H1 (cell line): ENCODE measurements at regions not wholly inside any gene's neighbourhood (a gene's known extent, or its start where the extent isn't known, plus 50 kb on each side); places are given as distances from the start of the nearest gene placed in this dataset.

Experiments
- CTCF ChIA-PET: fragments of 300-600 bp; sonication (Branson Sonifier 250); formaldehyde crosslinking; loops from one replicate; lab custom pipeline; 2021; ENCODE audit not compliant: partially characterized antibody; lab: Charles Lee
- POLR2A ChIA-PET: fragments of 300-600 bp; sonication (Branson Sonifier 250); formaldehyde crosslinking; loops from one replicate; lab custom pipeline; 2021; ENCODE audit warnings: inconsistent platforms; ENCODE audit not compliant: partially characterized antibody; lab: Charles Lee
- DNase-seq, 2 experiments: peaks; one replicate each; pipeline versions ENCODE4 v3.0.0 to v3.0.0-alpha.2; 2010 to 2022; ENCODE audit warnings: low spot score in 2 of 2, low read depth in 1 of 2, mixed read lengths in 1 of 2
- FAIRE-seq: peaks from 2 replicates; lab custom pipeline; 2011; peaks lifted over from hg19 to GRCh38; lab: Jason Lieb, UNC
- H2AFZ ChIP-seq: 2 replicates; pipeline ENCODE4 v1.8.1; 2012; ENCODE audit warnings: low read length, inconsistent platforms
- H2AK5ac ChIP-seq: 2 replicates; pipeline ENCODE4 v1.6.1; 2013; ENCODE audit warnings: low read depth, low read length
- H2BK120ac ChIP-seq: replicated peaks from 2 replicates; pipeline ENCODE3; 2013; ENCODE audit warnings: low read depth, low read length, inconsistent platforms
- H2BK12ac ChIP-seq: 2 replicates; pipeline ENCODE4 v1.6.1; 2013; ENCODE audit warnings: low read depth, low read length
- H2BK15ac ChIP-seq: 2 replicates; pipeline ENCODE4 v1.6.1; 2013; ENCODE audit warnings: low read length
- H2BK20ac ChIP-seq: 2 replicates; pipeline ENCODE4 v1.6.1; 2013; ENCODE audit warnings: low read length
- H2BK5ac ChIP-seq: 2 replicates; pipeline ENCODE4 v1.6.1; 2013; ENCODE audit warnings: low read depth, low read length
- H3K14ac ChIP-seq: 2 replicates; pipeline ENCODE4 v1.6.1; 2013; ENCODE audit warnings: inconsistent platforms; ENCODE audit not compliant: insufficient read length
- H3K18ac ChIP-seq: 2 replicates; pipeline ENCODE4 v1.6.1; 2013; ENCODE audit warnings: low read length; ENCODE audit errors: extremely low read depth
- H3K23ac ChIP-seq: 2 replicates; pipeline ENCODE4 v1.6.1; 2013; ENCODE audit warnings: inconsistent platforms; ENCODE audit not compliant: insufficient read length
- H3K23me2 ChIP-seq: 2 replicates; pipeline ENCODE4 v1.6.1; 2013; ENCODE audit warnings: low read depth, low read length
- H3K27ac ChIP-seq: 2 replicates; pipeline ENCODE4 v1.6.1; 2011; ENCODE audit warnings: low read depth, low read length, inconsistent platforms
- H3K27me3 ChIP-seq, 4 experiments: replicated peaks in 1 of 4; 1 replicate in 1 of 4; 2 replicates in 3 of 4; pipeline versions ENCODE4 v1.6.1 to v1.8.1; 2011 to 2013; ENCODE audit warnings: low read length in 3 of 4, mild to moderate bottlenecking in 3 of 4, inconsistent platforms in 2 of 4, mixed read lengths in 2 of 4, moderate library complexity in 1 of 4; ENCODE audit not compliant: control insufficient read depth in 3 of 4, insufficient read depth in 3 of 4; ENCODE audit errors: extremely low read depth in 1 of 4
- H3K36me3 ChIP-seq, 4 experiments: 2 replicates each; pipeline versions ENCODE4 v1.6.1 to v1.8.1; 2011 to 2013; ENCODE audit warnings: mild to moderate bottlenecking in 4 of 4, low read length in 3 of 4, moderate library complexity in 2 of 4, control low read depth in 1 of 4, inconsistent platforms in 1 of 4; ENCODE audit not compliant: insufficient read depth in 4 of 4, control insufficient read depth in 2 of 4
- H3K4ac ChIP-seq: replicated peaks from 2 replicates; pipeline ENCODE3; 2013; ENCODE audit warnings: low read length, low read depth, mixed read lengths, inconsistent platforms; ENCODE audit not compliant: insufficient read length
- H3K4me1 ChIP-seq, 4 experiments: replicated peaks in 1 of 4; 1 replicate in 1 of 4; 2 replicates in 3 of 4; pipeline versions ENCODE4 v1.6.1 to v1.8.1; 2011 to 2013; ENCODE audit warnings: low read length in 3 of 4, inconsistent platforms in 2 of 4, mixed read lengths in 1 of 4; ENCODE audit not compliant: insufficient read depth in 4 of 4, control insufficient read depth in 3 of 4
- H3K4me2 ChIP-seq, 2 experiments: 2 replicates each; pipeline versions ENCODE4 v1.6.1 to v1.8.1; 2011 to 2013; ENCODE audit warnings: low read depth in 2 of 2, low read length in 2 of 2, control low read depth in 1 of 2, inconsistent platforms in 1 of 2, mild to moderate bottlenecking in 1 of 2; ENCODE audit not compliant: insufficient read depth in 1 of 2
- H3K4me3 ChIP-seq, 4 experiments: fragments of 200-600, 300-600 bp in 1 of 4; sonication (generic), shearing (Covaris generic), sonication (Bioruptor Twin) in 1 of 4; 2 replicates each; pipeline versions ENCODE4 v1.5.1 to v1.8.1; 2011 to 2016; ENCODE audit warnings: low read length in 4 of 4, low read depth in 3 of 4, control low read depth in 2 of 4, inconsistent platforms in 2 of 4, mild to moderate bottlenecking in 2 of 4, mixed read lengths in 1 of 4, moderate library complexity in 1 of 4; ENCODE audit not compliant: insufficient read depth in 2 of 4; ENCODE audit errors: extremely low read depth in 1 of 4
- H3K56ac ChIP-seq: replicated peaks from 2 replicates; pipeline ENCODE3; 2013; ENCODE audit warnings: low read depth, mild to moderate bottlenecking, mixed read lengths, low read length, inconsistent platforms; ENCODE audit not compliant: insufficient read length
- H3K79me1 ChIP-seq: 2 replicates; pipeline ENCODE4 v1.6.1; 2013; ENCODE audit warnings: low read depth, low read length, control low read depth
- H3K79me2 ChIP-seq, 2 experiments: 2 replicates each; pipeline versions ENCODE4 v1.6.1 to v1.8.1; 2012 to 2013; ENCODE audit warnings: low read length in 2 of 2, mild to moderate bottlenecking in 2 of 2, inconsistent platforms in 1 of 2; ENCODE audit not compliant: insufficient read depth in 2 of 2, control insufficient read depth in 1 of 2
- H3K9ac ChIP-seq, 4 experiments: replicated peaks in 1 of 4; 1 replicate in 1 of 4; 2 replicates in 3 of 4; pipeline versions ENCODE4 v1.6.1 to v1.8.1; 2011 to 2013; ENCODE audit warnings: low read depth in 3 of 4, low read length in 3 of 4, control low read depth in 2 of 4, mild to moderate bottlenecking in 2 of 4, moderate library complexity in 2 of 4, inconsistent platforms in 1 of 4; ENCODE audit errors: extremely low read depth in 1 of 4
- H3K9me3 ChIP-seq, 2 experiments: 2 replicates each; pipeline versions ENCODE4 v1.6.1 to v1.8.1; 2012 to 2013; ENCODE audit warnings: mild to moderate bottlenecking in 2 of 2, moderate library complexity in 2 of 2, control low read depth in 1 of 2, inconsistent platforms in 1 of 2, low read depth in 1 of 2, low read length in 1 of 2, mixed read lengths in 1 of 2; ENCODE audit not compliant: insufficient read depth in 2 of 2
- H4K20me1 ChIP-seq, 2 experiments: replicated peaks in 1 of 2; 2 replicates each; pipeline versions ENCODE3 to v1.8.1; 2011 to 2013; ENCODE audit warnings: inconsistent platforms in 2 of 2, low read length in 2 of 2, mild to moderate bottlenecking in 1 of 2; ENCODE audit not compliant: insufficient read depth in 2 of 2, control insufficient read depth in 1 of 2
- H4K5ac ChIP-seq: 2 replicates; pipeline ENCODE4 v1.6.1; 2013; ENCODE audit warnings: low read length, low read depth, mixed read lengths, inconsistent platforms; ENCODE audit not compliant: insufficient read length
- H4K8ac ChIP-seq: 2 replicates; pipeline ENCODE4 v1.8.0; 2013; ENCODE audit warnings: mild to moderate bottlenecking, moderate library complexity, low read length, inconsistent platforms; ENCODE audit not compliant: insufficient read depth; ENCODE audit errors: extremely low read depth
- H4K91ac ChIP-seq: replicated peaks from 2 replicates; pipeline ENCODE3; 2013; ENCODE audit warnings: low read length, mixed read lengths, inconsistent platforms; ENCODE audit not compliant: insufficient read length
- TEAD4 ChIP-seq: IDR thresholded peaks from 2 replicates; pipeline ENCODE4 v1.6.1; 2012; ENCODE audit warnings: low read depth, low read length, inconsistent platforms, mixed read lengths
- WGBS, 2 experiments: shearing (Covaris generic) in 1 of 2; methylation state at CpG; one replicate each; pipeline versions ENCODE4 v1.1.6 to v1.1.7; 2013 to 2015; ENCODE audit warnings: low lambda C conversion rate in 2 of 2, mixed read lengths in 2 of 2, inconsistent platforms in 1 of 2, low coverage in 1 of 2, missing lambda C conversion rate in 1 of 2; ENCODE audit not compliant: insufficient replicate concordance in 2 of 2, insufficient coverage in 1 of 2, insufficient read length in 1 of 2; ENCODE audit errors: extremely low coverage in 1 of 2, missing lambda C conversion rate in 1 of 2; 5-methylcytosine and 5-hydroxymethylcytosine counted together

DNA sequence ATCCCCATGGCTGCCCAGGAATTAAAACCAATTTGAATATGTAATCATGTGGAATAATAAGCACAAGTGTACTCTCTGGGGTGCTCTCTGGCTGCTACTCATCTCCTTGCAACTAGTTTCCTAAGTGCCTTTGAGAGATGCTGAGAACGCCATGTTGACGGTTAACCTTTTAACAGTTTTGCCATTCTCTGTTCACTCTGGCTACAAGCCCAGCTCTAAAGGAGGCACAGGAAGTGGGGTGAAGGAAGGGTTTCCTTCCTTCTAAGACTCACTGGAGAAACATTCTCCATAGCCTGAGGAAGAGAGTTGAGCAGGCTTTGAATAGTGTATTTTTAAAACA, 122.0 kb upstream of the ZC3H12C start:
- DNase-seq, result no peak
- Histone ChIP-seq H2BK12ac (no peak overlapping the region), H2BK20ac (no peak overlapping the region), H3K27me3 (no peaks in the 10 kb centered on the region), H3K4ac (no peak overlapping the region), H3K79me1 (no peaks in the 10 kb centered on the region), H2AK5ac (no peak overlapping the region), H4K8ac (no peak overlapping the region), H3K9me3 (no peaks in the 10 kb centered on the region), H3K27ac (no peak overlapping the region), H3K4me2 (no peak overlapping the region), H2BK15ac (no peak overlapping the region), H3K56ac (no peak overlapping the region), H2BK5ac (no peak overlapping the region), H2BK120ac (no peak overlapping the region), H3K36me3 (no peaks in the 10 kb centered on the region; a peak in 1 of 8 replicates), H3K14ac (no peak overlapping the region), H3K4me3 (no peak overlapping the region), H4K20me1 (no peaks in the 10 kb centered on the region), H3K79me2 (no peaks in the 10 kb centered on the region), H3K23ac (no peak overlapping the region), H3K18ac (no peak overlapping the region), H3K9ac (no peak overlapping the region), H4K5ac (no peak overlapping the region), H2AFZ (peak overlapping the region; percentile 36; the same call in 1 of the 2 replicates), H4K91ac (no peak overlapping the region), H3K4me1 (peaks cover 0 to 6% (median 0%) of the 10 kb centered on the region in 4 experiments; a peak in 1 of 7 replicates), H3K23me2 (no peaks in the 10 kb centered on the region)
- POLR2A ChIA-PET, result interaction anchor here (0.9 kb wide), 1 partner anchor 20 kb away, joined by 3 read pairs; no protein-coding TSS in a partner anchor
- CTCF ChIA-PET, result interaction anchor here (1.1 to 1.4 kb wide), 5 partner anchors 25 to 462 kb away, joined by 3 to 4 read pairs (median 4); no protein-coding TSS in a partner anchor
- 89% methylated on average over 2 of the region's 2 CpGs; no CpG with 5 or more reads in 1 of the 2 experiments for WGBS, 2 experiments
- FAIRE-seq, result no peak
- no peak for TF ChIP-seq TEAD4
